ENCODE measurements at regions not wholly inside any gene's neighbourhood (a gene's known extent, or its start where the extent isn't known, plus 50 kb on each side); places are given as distances from the start of the nearest gene placed in this dataset.

GRCh38 chr16:50917950-50918703 is 176.2 kb downstream of the CYLD start:
- no peak overlapping the region for H3K4me3 Mint-ChIP-seq
- no peak for DNase-seq (ENCODE audit: low read depth, low spot score)
- H3K36me3 Mint-ChIP-seq (ENCODE audit: low read depth) = no peaks in the 10 kb centered on the region
- TF ChIP-seq CTCF (conservative IDR thresholded peaks at IDR 0.05) = no peak
- peaks cover 2% of the 10 kb centered on the region for H3K9me3 Mint-ChIP-seq
- H3K27ac Mint-ChIP-seq (ENCODE audit: unreplicated experiment) = peak overlapping the region; percentile 83
- H3K4me1 Mint-ChIP-seq = peaks cover 10% of the 10 kb centered on the region
- peaks cover 15% of the 10 kb centered on the region for H3K27me3 Mint-ChIP-seq (ENCODE audit: low read depth)

GRCh38 chr16:50916040-50916439 is 174.2 kb downstream of the CYLD start:
- Mint-ChIP-seq H3K4me1 (peaks cover 12% of the 10 kb centered on the region), H3K27ac (ENCODE audit: unreplicated experiment) (no peak overlapping the region), H3K4me3 (no peak overlapping the region), H3K36me3 (ENCODE audit: low read depth) (no peaks in the 10 kb centered on the region), H3K27me3 (ENCODE audit: low read depth) (peaks cover 4% of the 10 kb centered on the region), H3K9me3 (no peaks in the 10 kb centered on the region)
- no peak for TF ChIP-seq CTCF (conservative IDR thresholded peaks at IDR 0.05)
- DNase-seq (ENCODE audit: low read depth, low spot score) = no peak

- Mint-ChIP-seq H3K36me3 (ENCODE audit: low read depth) (no peaks in the 10 kb centered on the region), H3K4me3 (no peak overlapping the region), H3K27me3 (ENCODE audit: low read depth) (peaks cover 4% of the 10 kb centered on the region), H3K27ac (ENCODE audit: unreplicated experiment) (no peak overlapping the region), H3K4me1 (peaks cover 21% of the 10 kb centered on the region), H3K9me3 (no peaks in the 10 kb centered on the region)
- TF ChIP-seq CTCF (conservative IDR thresholded peaks at IDR 0.05) = no peak
- DNase-seq (ENCODE audit: low read depth, low spot score) = no peak
Measured at GRCh38 chr16:50915120-50915519, 173.2 kb downstream of the CYLD start.

GRCh38 chr16:50910736-50911100 is 168.8 kb downstream of the CYLD start:
- DNase-seq (ENCODE audit: low read depth, low spot score) = no peak
- no peak overlapping the region for H3K4me3 Mint-ChIP-seq
- H3K4me1 Mint-ChIP-seq = peaks cover 25% of the 10 kb centered on the region
- H3K9me3 Mint-ChIP-seq = no peaks in the 10 kb centered on the region
- H3K27ac Mint-ChIP-seq (ENCODE audit: unreplicated experiment) = no peak overlapping the region
- H3K36me3 Mint-ChIP-seq (ENCODE audit: low read depth) = no peaks in the 10 kb centered on the region
- no peak for TF ChIP-seq CTCF (conservative IDR thresholded peaks at IDR 0.05)
- no peaks in the 10 kb centered on the region for H3K27me3 Mint-ChIP-seq (ENCODE audit: low read depth)

GRCh38 chr16:50909831-50910735 is 168.2 kb downstream of the CYLD start:
- peaks cover 23% of the 10 kb centered on the region for H3K4me1 Mint-ChIP-seq

More at GRCh38 chr16:50909831-50910735, 168.2 kb downstream of the CYLD start:
- no peaks in the 10 kb centered on the region for H3K27me3 Mint-ChIP-seq (ENCODE audit: low read depth)
- no peak for DNase-seq (ENCODE audit: low read depth, low spot score)
- no peak overlapping the region for H3K27ac Mint-ChIP-seq (ENCODE audit: unreplicated experiment)
- no peak overlapping the region for H3K4me3 Mint-ChIP-seq
- H3K36me3 Mint-ChIP-seq (ENCODE audit: low read depth) = no peaks in the 10 kb centered on the region
- TF ChIP-seq CTCF (conservative IDR thresholded peaks at IDR 0.05) = no peak
- no peaks in the 10 kb centered on the region for H3K9me3 Mint-ChIP-seq

All from neural crest cell (in vitro differentiated cells).